Brain microvascular endothelial cell (primary cell): ENCODE measurements at regions not wholly inside any gene's neighbourhood (a gene's known extent, or its start where the extent isn't known, plus 50 kb on each side); places are given as distances from the start of the nearest gene placed in this dataset.
"Not testable (repeated sequence)": the region's sequence is repeated elsewhere in the genome, so short reads cannot be mapped to it uniquely, and the experiment has no call there.

Experiments
- DNase-seq: peaks from one replicate; pipeline ENCODE4 v3.0.0-alpha.2; 2020
- H3K27ac ChIP-seq: fragments of 250-450 bp; sonication (Bioruptor Pico); 2 replicates; pipeline ENCODE4 v1.5.1; 2020; ENCODE audit warnings: mild to moderate bottlenecking, moderate library complexity
- H3K27me3 ChIP-seq: fragments of 250-450 bp; sonication (Bioruptor Pico); replicated peaks from 2 replicates; pipeline ENCODE4 v1.5.1; 2020; ENCODE audit warnings: mild to moderate bottlenecking
- H3K36me3 ChIP-seq: fragments of 250-450 bp; sonication (Bioruptor Pico); replicated peaks from 2 replicates; pipeline ENCODE4 v1.5.1; 2020; ENCODE audit warnings: mild to moderate bottlenecking
- H3K4me3 ChIP-seq: 2 replicates; pipeline ENCODE4 v1.5.1; 2011; ENCODE audit warnings: low read depth, mild to moderate bottlenecking, control low read depth, low read length, moderate library complexity
- in situ Hi-C: cut with HindIII; loops from 2 replicates; pipeline ENCODE4 v1.10.0; 2017; ENCODE audit warnings: low sequenced_read_pairs, low pct_ligation_motif_present
- TF ChIP-seq, protein P1 (sequence below): IDR thresholded peaks from 2 replicates; pipeline ENCODE4 v1.5.1; 2011; ENCODE audit warnings: low read depth, mild to moderate bottlenecking, moderate library complexity, low read length, control low read depth, inconsistent platforms; ENCODE audit errors: missing control alignments

- in situ Hi-C loops: no loop called here
- H3K27me3 ChIP-seq: no peaks in the 10 kb centered on the region
- no peak overlapping the region for H3K4me3 ChIP-seq
- no peak overlapping the region for H3K27ac ChIP-seq
- no peak for DNase-seq
- no peaks in the 10 kb centered on the region for H3K36me3 ChIP-seq
- TF ChIP-seq, protein P1, sequence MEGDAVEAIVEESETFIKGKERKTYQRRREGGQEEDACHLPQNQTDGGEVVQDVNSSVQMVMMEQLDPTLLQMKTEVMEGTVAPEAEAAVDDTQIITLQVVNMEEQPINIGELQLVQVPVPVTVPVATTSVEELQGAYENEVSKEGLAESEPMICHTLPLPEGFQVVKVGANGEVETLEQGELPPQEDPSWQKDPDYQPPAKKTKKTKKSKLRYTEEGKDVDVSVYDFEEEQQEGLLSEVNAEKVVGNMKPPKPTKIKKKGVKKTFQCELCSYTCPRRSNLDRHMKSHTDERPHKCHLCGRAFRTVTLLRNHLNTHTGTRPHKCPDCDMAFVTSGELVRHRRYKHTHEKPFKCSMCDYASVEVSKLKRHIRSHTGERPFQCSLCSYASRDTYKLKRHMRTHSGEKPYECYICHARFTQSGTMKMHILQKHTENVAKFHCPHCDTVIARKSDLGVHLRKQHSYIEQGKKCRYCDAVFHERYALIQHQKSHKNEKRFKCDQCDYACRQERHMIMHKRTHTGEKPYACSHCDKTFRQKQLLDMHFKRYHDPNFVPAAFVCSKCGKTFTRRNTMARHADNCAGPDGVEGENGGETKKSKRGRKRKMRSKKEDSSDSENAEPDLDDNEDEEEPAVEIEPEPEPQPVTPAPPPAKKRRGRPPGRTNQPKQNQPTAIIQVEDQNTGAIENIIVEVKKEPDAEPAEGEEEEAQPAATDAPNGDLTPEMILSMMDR: no peak
Measured at GRCh38 chr3:4195006-4195405, 108.2 kb upstream of the SETMAR start.

GRCh38 chr3:4196506-4197147, 106.5 kb upstream of the SETMAR start:
- TF ChIP-seq, protein P1: no peak
- H3K4me3 ChIP-seq: no peak overlapping the region
- no peaks in the 10 kb centered on the region for H3K36me3 ChIP-seq
- no peak overlapping the region for H3K27ac ChIP-seq
- in situ Hi-C loops: no loop called here
- no peaks in the 10 kb centered on the region for H3K27me3 ChIP-seq
- no peak for DNase-seq

DNA sequence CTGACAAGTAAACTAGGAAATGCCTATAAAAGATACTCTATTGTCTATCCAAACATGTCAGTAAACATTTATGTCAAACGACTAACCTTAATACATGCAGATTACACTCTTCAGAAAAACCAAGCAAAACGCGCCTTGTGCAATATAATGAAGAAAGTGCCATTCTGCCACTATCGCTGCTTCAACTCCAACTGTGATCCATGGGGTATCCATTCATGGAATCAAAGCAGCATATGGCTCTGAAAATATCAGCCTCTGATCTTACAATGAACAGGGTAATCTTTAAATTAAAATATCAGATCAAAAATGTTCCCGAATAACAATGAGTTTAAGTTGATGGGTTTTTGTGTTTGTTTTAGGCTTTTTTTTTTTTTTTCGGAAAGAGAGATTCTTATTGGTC, 105.5 kb upstream of the SETMAR start:
- Histone ChIP-seq H3K27me3 (no peaks in the 10 kb centered on the region), H3K4me3 (no peak overlapping the region), H3K27ac (no peak overlapping the region), H3K36me3 (no peaks in the 10 kb centered on the region)
- TF ChIP-seq, protein P1: no peak
- DNase-seq: no peak
- in situ Hi-C loops: no loop called here

DNA sequence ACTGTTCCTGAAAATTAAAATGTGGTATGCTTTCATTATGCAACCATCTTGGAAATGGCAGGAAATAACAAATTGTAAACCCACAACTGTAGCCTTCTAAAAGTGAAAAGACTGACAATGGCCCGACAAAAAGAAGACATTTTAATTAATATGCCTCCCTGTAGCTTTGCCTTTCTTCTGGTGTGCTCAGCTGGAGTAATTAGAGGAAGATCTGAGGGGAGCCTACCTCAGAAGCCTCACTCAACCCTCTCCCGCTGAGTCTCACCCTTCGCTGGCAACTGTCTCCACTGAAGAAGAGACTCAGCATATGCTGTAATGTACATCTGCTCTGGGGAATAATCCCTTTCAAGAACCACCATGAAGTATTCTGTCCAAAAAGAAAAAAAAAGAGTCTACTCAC, 104.7 kb upstream of the SETMAR start:
- TF ChIP-seq, protein P1: no peak
- Histone ChIP-seq H3K27me3 (no peaks in the 10 kb centered on the region), H3K36me3 (no peaks in the 10 kb centered on the region), H3K4me3 (no peak overlapping the region), H3K27ac (no peak overlapping the region)
- DNase-seq: no peak
- in situ Hi-C loops: no loop called here

DNA sequence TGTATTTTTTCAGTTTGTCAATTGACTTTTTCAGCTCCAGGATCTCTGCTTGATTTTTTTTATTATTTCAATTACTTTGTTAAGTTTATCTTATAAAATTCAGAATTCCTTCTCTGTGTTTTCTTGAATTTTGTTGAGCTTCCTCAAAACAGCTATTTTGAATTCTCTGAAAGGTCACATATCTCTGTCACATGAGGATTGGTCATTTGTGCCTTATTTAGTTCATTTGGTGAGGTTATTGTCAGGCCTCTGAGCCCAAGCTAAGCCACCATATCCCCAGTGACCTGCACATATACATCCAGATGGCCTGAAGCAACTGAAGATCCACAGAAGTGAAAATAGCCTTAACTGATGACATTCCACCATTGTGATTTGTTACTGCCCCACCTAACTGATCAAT, 98.4 kb upstream of the SETMAR start:
- not testable (repeated sequence) for DNase-seq, H3K36me3 ChIP-seq

GRCh38 chr3:4207672-4208071, 95.5 kb upstream of the SETMAR start:
- DNase-seq: no peak
- TF ChIP-seq, protein P1: no peak
- in situ Hi-C loops: no loop called here
- Histone ChIP-seq H3K27ac (no peak overlapping the region), H3K4me3 (no peak overlapping the region), H3K36me3 (no peaks in the 10 kb centered on the region), H3K27me3 (no peaks in the 10 kb centered on the region)

More for the DNA sequence above, 98.4 kb upstream of the SETMAR start:
- H3K27me3 ChIP-seq, in situ Hi-C loops, H3K27ac ChIP-seq, H3K4me3 ChIP-seq: not testable (repeated sequence)
